Mesenchymal stem cell (in vitro differentiated cells and primary cell): ENCODE measurements at regions not wholly inside any gene's neighbourhood (a gene's known extent, or its start where the extent isn't known, plus 50 kb on each side); places are given as distances from the start of the nearest gene placed in this dataset.

Experiments
- DNase-seq: peaks from one replicate; pipeline ENCODE4 v3.0.0-alpha.2; 2013
- H2AFZ ChIP-seq: one replicate; pipeline ENCODE4 v1.6.1; 2013; ENCODE audit warnings: low read depth, mild to moderate bottlenecking, control low read depth, inconsistent platforms, low read length, moderate library complexity
- H2AK5ac ChIP-seq: 2 replicates; pipeline ENCODE4 v1.6.1; 2013; ENCODE audit warnings: low read length, moderate library complexity, mild to moderate bottlenecking, inconsistent platforms; ENCODE audit not compliant: severe bottlenecking
- H2BK120ac ChIP-seq: one replicate; pipeline ENCODE4 v1.6.1; 2013; ENCODE audit warnings: low read depth, mild to moderate bottlenecking, inconsistent platforms, low read length, moderate library complexity
- H2BK12ac ChIP-seq, 2 experiments: one replicate each; pipeline ENCODE4 v1.6.1; 2013; ENCODE audit warnings: inconsistent platforms in 2 of 2, low read length in 2 of 2, mild to moderate bottlenecking in 2 of 2, moderate library complexity in 2 of 2, control low read depth in 1 of 2
- H2BK15ac ChIP-seq: one replicate; pipeline ENCODE4 v1.6.1; 2013; ENCODE audit warnings: mild to moderate bottlenecking, low read depth, inconsistent platforms; ENCODE audit not compliant: poor library complexity, severe bottlenecking
- H2BK5ac ChIP-seq: 2 replicates; pipeline ENCODE4 v1.6.1; 2013; ENCODE audit warnings: low read depth, mild to moderate bottlenecking, low read length, control low read depth, inconsistent platforms; ENCODE audit not compliant: poor library complexity, severe bottlenecking
- H3K14ac ChIP-seq, 2 experiments: one replicate each; pipeline ENCODE4 v1.6.1; 2013; ENCODE audit warnings: inconsistent platforms in 2 of 2, low read length in 2 of 2, control low read depth in 1 of 2, mild to moderate bottlenecking in 1 of 2, moderate library complexity in 1 of 2
- H3K18ac ChIP-seq, 2 experiments: one replicate each; pipeline ENCODE4 v1.6.1; 2013; ENCODE audit warnings: inconsistent platforms in 2 of 2, low read length in 2 of 2, control low read depth in 1 of 2, low read depth in 1 of 2, mild to moderate bottlenecking in 1 of 2
- H3K23ac ChIP-seq, 2 experiments: one replicate each; pipeline ENCODE4 v1.6.1; 2013; ENCODE audit warnings: inconsistent platforms in 2 of 2, low read length in 2 of 2, mild to moderate bottlenecking in 2 of 2, moderate library complexity in 2 of 2, control low read depth in 1 of 2
- H3K27ac ChIP-seq: 2 replicates; pipeline ENCODE4 v1.5.1; 2013; ENCODE audit warnings: mild to moderate bottlenecking, moderate library complexity, low read length, control low read depth, inconsistent platforms; ENCODE audit not compliant: poor library complexity, severe bottlenecking
- H3K27me3 ChIP-seq, 2 experiments: 2 replicates each; pipeline versions ENCODE4 v1.6.1 to v1.7.0; 2013; ENCODE audit warnings: low read length in 2 of 2, mild to moderate bottlenecking in 2 of 2, moderate library complexity in 2 of 2, control low read depth in 1 of 2, inconsistent platforms in 1 of 2; ENCODE audit not compliant: control insufficient read depth in 1 of 2, insufficient read depth in 1 of 2
- H3K36me3 ChIP-seq, 2 experiments: 2 replicates each; pipeline versions ENCODE4 v1.6.1 to v1.7.0; 2013; ENCODE audit warnings: low read length in 2 of 2, control low read depth in 1 of 2, inconsistent platforms in 1 of 2, low read depth in 1 of 2, mild to moderate bottlenecking in 1 of 2; ENCODE audit not compliant: insufficient read depth in 2 of 2, control insufficient read depth in 1 of 2
- H3K4ac ChIP-seq, 2 experiments: one replicate each; pipeline ENCODE4 v1.6.1; 2013; ENCODE audit warnings: inconsistent platforms in 2 of 2, low read length in 2 of 2, mild to moderate bottlenecking in 2 of 2, moderate library complexity in 2 of 2, control low read depth in 1 of 2, low read depth in 1 of 2
- H3K4me1 ChIP-seq: 2 replicates; pipeline ENCODE4 v1.6.1; 2013; ENCODE audit warnings: low read depth, low read length, control low read depth; ENCODE audit not compliant: control insufficient read depth, insufficient read depth
- H3K4me2 ChIP-seq: 2 replicates; pipeline ENCODE4 v1.6.1; 2013; ENCODE audit warnings: low read length, mild to moderate bottlenecking, inconsistent platforms; ENCODE audit not compliant: poor library complexity, severe bottlenecking
- H3K4me3 ChIP-seq, 2 experiments: 2 replicates each; pipeline versions ENCODE4 v1.5.1 to v1.7.0; 2013; ENCODE audit warnings: low read length in 2 of 2, mild to moderate bottlenecking in 2 of 2, control low read depth in 1 of 2, low read depth in 1 of 2; ENCODE audit not compliant: insufficient read depth in 1 of 2
- H3K79me1 ChIP-seq: replicated peaks from 2 replicates; pipeline ENCODE4 v1.6.1; 2013; ENCODE audit warnings: mild to moderate bottlenecking, control low read depth, low read length, inconsistent platforms; ENCODE audit not compliant: poor library complexity, severe bottlenecking
- H3K9ac ChIP-seq: 2 replicates; pipeline ENCODE4 v1.7.0; 2013; ENCODE audit warnings: mild to moderate bottlenecking, low read length, moderate library complexity
- H3K9me3 ChIP-seq: 2 replicates; pipeline ENCODE4 v1.7.0; 2013; ENCODE audit warnings: mild to moderate bottlenecking, low read length; ENCODE audit not compliant: control insufficient read depth
- H4K8ac ChIP-seq: one replicate; pipeline ENCODE4 v1.6.1; 2013; ENCODE audit warnings: inconsistent platforms, mild to moderate bottlenecking, low read length, moderate library complexity
- H4K91ac ChIP-seq: one replicate; pipeline ENCODE4 v1.6.1; 2013; ENCODE audit warnings: mild to moderate bottlenecking, low read length, inconsistent platforms
- WGBS: methylation state at CpG from one replicate; pipeline ENCODE4 v1.1.7; 2013; ENCODE audit warnings: mixed read lengths; 5-methylcytosine and 5-hydroxymethylcytosine counted together

GRCh38 chr17:13268791-13269595 is 251.2 kb upstream of the ELAC2 start:
- Histone ChIP-seq H2BK12ac (no peak overlapping the region), H2BK5ac (no peak overlapping the region), H3K4ac (no peak overlapping the region), H3K27ac (no peak overlapping the region), H3K27me3 (peaks cover 0 to 35% of the 10 kb centered on the region in 2 experiments), H3K36me3 (no peaks in the 10 kb centered on the region), H2BK15ac (no peak overlapping the region), H3K79me1 (no peaks in the 10 kb centered on the region), H2AK5ac (no peak overlapping the region), H3K4me3 (no peak overlapping the region), H4K91ac (no peak overlapping the region), H2BK120ac (no peak overlapping the region), H3K14ac (no peak overlapping the region), H3K4me1 (no peaks in the 10 kb centered on the region), H2AFZ (no peak overlapping the region), H3K9me3 (no peaks in the 10 kb centered on the region), H3K4me2 (no peak overlapping the region), H4K8ac (no peak overlapping the region), H3K23ac (no peak overlapping the region), H3K18ac (no peak overlapping the region), H3K9ac (no peak overlapping the region)
- no peak for DNase-seq
- 67% methylated on average over 8 of the region's 8 CpGs for WGBS

- DNase-seq, result no peak
- no peak overlapping the region for H3K14ac ChIP-seq
- no peak overlapping the region for H4K91ac ChIP-seq
- no peaks in the 10 kb centered on the region for H3K36me3 ChIP-seq
- H2BK12ac ChIP-seq, result no peak overlapping the region
- H3K79me1 ChIP-seq, result no peaks in the 10 kb centered on the region
- WGBS, result 51% methylated on average over 7 of the region's 7 CpGs
- no peak overlapping the region for H3K9ac ChIP-seq
- H2BK5ac ChIP-seq, result no peak overlapping the region
- no peak overlapping the region for H2BK15ac ChIP-seq
- no peaks in the 10 kb centered on the region for H3K9me3 ChIP-seq
- H3K18ac ChIP-seq, result no peak overlapping the region
- H3K4ac ChIP-seq, result no peak overlapping the region
- no peak overlapping the region for H2BK120ac ChIP-seq
- peaks cover 0 to 24% of the 10 kb centered on the region in 2 experiments for H3K27me3 ChIP-seq
- H4K8ac ChIP-seq, result no peak overlapping the region
- no peak overlapping the region for H3K4me2 ChIP-seq
- H2AFZ ChIP-seq, result no peak overlapping the region
- no peak overlapping the region for H2AK5ac ChIP-seq
- H3K27ac ChIP-seq, result no peak overlapping the region
- no peak overlapping the region for H3K4me3 ChIP-seq
- no peak overlapping the region for H3K23ac ChIP-seq
- H3K4me1 ChIP-seq, result no peaks in the 10 kb centered on the region
Observed at GRCh38 chr17:13266606-13267005, 248.8 kb upstream of the ELAC2 start.

- Histone ChIP-seq H2BK5ac (no peak overlapping the region), H3K4ac (no peak overlapping the region), H3K27ac (no peak overlapping the region), H3K27me3 (peaks cover 0 to 24% of the 10 kb centered on the region in 2 experiments), H3K9me3 (no peaks in the 10 kb centered on the region), H4K8ac (no peak overlapping the region), H3K36me3 (no peaks in the 10 kb centered on the region), H3K23ac (no peak overlapping the region), H3K18ac (no peak overlapping the region), H2AFZ (no peak overlapping the region), H3K14ac (no peak overlapping the region), H2BK120ac (peak overlapping the region; percentile 34), H4K91ac (no peak overlapping the region), H3K4me3 (no peak overlapping the region), H2BK12ac (no peak overlapping the region), H3K4me2 (no peak overlapping the region), H2BK15ac (no peak overlapping the region), H3K4me1 (no peaks in the 10 kb centered on the region), H3K9ac (no peak overlapping the region), H2AK5ac (no peak overlapping the region), H3K79me1 (no peaks in the 10 kb centered on the region)
- WGBS, result 75% methylated on average over 1 of the region's 2 CpGs
- DNase-seq, result no peak
Observed at GRCh38 chr17:13265311-13265710, 247.5 kb upstream of the ELAC2 start.

GRCh38 chr17:13263746-13264145 is 245.9 kb upstream of the ELAC2 start:
- Histone ChIP-seq H3K23ac (no peak overlapping the region), H3K36me3 (no peaks in the 10 kb centered on the region), H3K79me1 (no peaks in the 10 kb centered on the region), H3K27me3 (peaks cover 0 to 10% of the 10 kb centered on the region in 2 experiments), H3K4ac (no peak overlapping the region), H3K27ac (no peak overlapping the region), H3K4me3 (no peak overlapping the region), H3K4me1 (no peaks in the 10 kb centered on the region), H2AFZ (no peak overlapping the region), H2AK5ac (no peak overlapping the region), H3K9me3 (no peaks in the 10 kb centered on the region), H4K91ac (no peak overlapping the region), H3K4me2 (no peak overlapping the region), H2BK12ac (no peak overlapping the region), H3K14ac (no peak overlapping the region), H3K9ac (no peak overlapping the region), H2BK5ac (no peak overlapping the region), H2BK15ac (no peak overlapping the region), H3K18ac (no peak overlapping the region), H4K8ac (no peak overlapping the region), H2BK120ac (no peak overlapping the region)
- no peak for DNase-seq
- WGBS, result 72% methylated on average over 3 of the region's 4 CpGs
